C4-2B (cell line): ENCODE measurements at regions not wholly inside any gene's neighbourhood (a gene's known extent, or its start where the extent isn't known, plus 50 kb on each side); places are given as distances from the start of the nearest gene placed in this dataset.

Experiments used
- H3K27ac ChIP-seq: fragments of 450-650 bp; 2 replicates; pipeline ENCODE4 v1.5.1; 2017
- CTCF ChIP-seq: fragments of 450-650 bp; conservative IDR thresholded peaks from 2 replicates; pipeline ENCODE4 v1.5.1; 2017; ENCODE audit warnings: mild to moderate bottlenecking
- ZFX ChIP-seq: fragments of 450-650 bp; IDR thresholded peaks from 2 replicates; pipeline ENCODE4 v1.6.1; 2017

- H3K27ac ChIP-seq = no peak overlapping the region
- TF ChIP-seq CTCF (no peak), ZFX (no peak)
Observed at GRCh38 chr11:80626721-80627120, 1185.9 kb upstream of the TENM4 start.

GRCh38 chr11:80625563-80625962, 1184.7 kb upstream of the TENM4 start:
- H3K27ac ChIP-seq = no peak overlapping the region
- TF ChIP-seq CTCF (no peak), ZFX (no peak)

GRCh38 chr11:80621871-80622270, 1181.0 kb upstream of the TENM4 start:
- TF ChIP-seq ZFX (no peak), CTCF (no peak)
- no peak overlapping the region for H3K27ac ChIP-seq

- H3K27ac ChIP-seq = no peak overlapping the region
- no peak for TF ChIP-seq CTCF
- no peak for TF ChIP-seq ZFX
Observed at GRCh38 chr11:80620867-80621266, 1180.0 kb upstream of the TENM4 start.

GRCh38 chr11:80617156-80617555, 1176.3 kb upstream of the TENM4 start:
- H3K27ac ChIP-seq = no peak overlapping the region
- no peak for TF ChIP-seq CTCF
- TF ChIP-seq ZFX = no peak

GRCh38 chr11:80616070-80616800, 1175.4 kb upstream of the TENM4 start:
- H3K27ac ChIP-seq = no peak overlapping the region
- TF ChIP-seq CTCF (no peak), ZFX (no peak)

- TF ChIP-seq CTCF = no peak
- TF ChIP-seq ZFX = no peak
- no peak overlapping the region for H3K27ac ChIP-seq
Observed at GRCh38 chr11:80613655-80614054, 1172.8 kb upstream of the TENM4 start.
